Liver (tissue), 7 donors: ENCODE measurements at regions not wholly inside any gene's neighbourhood (a gene's known extent, or its start where the extent isn't known, plus 50 kb on each side); places are given as distances from the start of the nearest gene placed in this dataset.

ENCODE experiments used
- DNase-seq: peaks from one replicate; pipeline ENCODE4 v3.0.0-alpha.2; 2017; ENCODE audit warnings: low spot score
- H3K27ac ChIP-seq, 2 donors: one replicate each; pipeline ENCODE4 v1.7.0; 2013; ENCODE audit warnings: inconsistent platforms in 2 of 2, low read length in 2 of 2, control low read depth in 1 of 2, low read depth in 1 of 2, mild to moderate bottlenecking in 1 of 2
- H3K27me3 ChIP-seq, 4 donors: one replicate each; pipeline versions ENCODE4 v1.6.1 to v1.7.0; 2013; ENCODE audit warnings: low read length in 3 of 4, inconsistent platforms in 1 of 4, mild to moderate bottlenecking in 1 of 4, moderate library complexity in 1 of 4; ENCODE audit not compliant: control insufficient read depth in 4 of 4, insufficient read depth in 4 of 4
- H3K36me3 ChIP-seq, 4 donors: one replicate each; pipeline versions ENCODE4 v1.6.1 to v1.7.0; 2013; ENCODE audit warnings: low read length in 3 of 4, mild to moderate bottlenecking in 3 of 4, low read depth in 1 of 4, moderate library complexity in 1 of 4; ENCODE audit not compliant: control insufficient read depth in 4 of 4, insufficient read depth in 3 of 4
- H3K4me1 ChIP-seq, 4 donors: one replicate each; pipeline versions ENCODE4 v1.6.1 to v1.7.0; 2013; ENCODE audit warnings: low read length in 3 of 4, mild to moderate bottlenecking in 3 of 4, moderate library complexity in 1 of 4; ENCODE audit not compliant: control insufficient read depth in 4 of 4, insufficient read depth in 4 of 4
- H3K4me3 ChIP-seq, 3 donors: one replicate each; pipeline versions ENCODE4 v1.6.1 to v1.7.0; 2013; ENCODE audit warnings: low read length in 3 of 3, control low read depth in 1 of 3, low read depth in 1 of 3, mild to moderate bottlenecking in 1 of 3
- H3K9ac ChIP-seq, 2 donors: one replicate each; pipeline ENCODE4 v1.7.0; 2013; ENCODE audit warnings: low read length in 2 of 2, mild to moderate bottlenecking in 2 of 2, moderate library complexity in 2 of 2, control low read depth in 1 of 2, low read depth in 1 of 2
- H3K9me3 ChIP-seq, 4 donors: one replicate each; pipeline versions ENCODE4 v1.6.1 to v1.7.0; 2013; ENCODE audit warnings: low read length in 3 of 4; ENCODE audit not compliant: control insufficient read depth in 4 of 4
- EGR1 ChIP-seq, 2 donors: IDR thresholded peaks; 2 replicates each; pipeline ENCODE4 v1.6.1; 2016 to 2018; ENCODE audit warnings: antibody characterized with exemption in 2 of 2, low read depth in 2 of 2
- FOXA1 ChIP-seq: IDR thresholded peaks from 2 replicates; pipeline ENCODE4 v1.6.1; 2016; ENCODE audit warnings: antibody characterized with exemption
- GABPA ChIP-seq, 2 donors: IDR thresholded peaks in 1 of 2; conservative IDR thresholded peaks in 1 of 2; 2 replicates each; pipeline ENCODE4 v1.6.1; 2016; ENCODE audit warnings: antibody characterized with exemption in 2 of 2, mild to moderate bottlenecking in 1 of 2, moderate library complexity in 1 of 2
- HNF4A ChIP-seq, 2 donors: conservative IDR thresholded peaks; 2 replicates each; pipeline ENCODE4 v1.6.1; 2016; ENCODE audit warnings: antibody characterized with exemption in 2 of 2, mild to moderate bottlenecking in 2 of 2
- NR2F2 ChIP-seq: IDR thresholded peaks from 2 replicates; pipeline ENCODE4 v1.6.1; 2016; ENCODE audit warnings: antibody characterized with exemption
- RAD21 ChIP-seq, 2 donors: IDR thresholded peaks; 2 replicates each; pipeline ENCODE4 v1.6.1; 2016; ENCODE audit warnings: antibody characterized with exemption in 2 of 2, mild to moderate bottlenecking in 2 of 2
- RXRA ChIP-seq, 2 donors: IDR thresholded peaks; 2 replicates each; pipeline ENCODE4 v1.6.1; 2017 to 2018; ENCODE audit warnings: antibody characterized with exemption in 2 of 2, mild to moderate bottlenecking in 1 of 2
- SP1 ChIP-seq: IDR thresholded peaks from 2 replicates; pipeline ENCODE4 v1.6.1; 2018; ENCODE audit warnings: antibody characterized with exemption, mild to moderate bottlenecking
- YY1 ChIP-seq: IDR thresholded peaks from 2 replicates; pipeline ENCODE4 v1.6.1; 2016; ENCODE audit warnings: antibody characterized with exemption, mild to moderate bottlenecking
- WGBS: extraction: QIAGEN DNeasy Blood & Tissue Kit; methylation state at CpG from one replicate; pipeline ENCODE4 v1.1.7; 2013; 5-methylcytosine and 5-hydroxymethylcytosine counted together
- TF ChIP-seq, protein P1 (sequence below): IDR thresholded peaks from 2 replicates; pipeline ENCODE4 v1.6.1; 2016; ENCODE audit warnings: antibody characterized with exemption
- TF ChIP-seq, protein P2 (sequence below): IDR thresholded peaks from 2 replicates; pipeline ENCODE4 v1.6.1; 2016; ENCODE audit warnings: antibody characterized with exemption
- TF ChIP-seq, protein P3 (sequence below): IDR thresholded peaks from 2 replicates; pipeline ENCODE4 v1.6.1; 2016; ENCODE audit warnings: antibody characterized with exemption, mild to moderate bottlenecking
- TF ChIP-seq, protein P4 (sequence below): IDR thresholded peaks from 2 replicates; pipeline ENCODE4 v1.6.1; 2016; ENCODE audit warnings: antibody characterized with exemption
- donor health status: healthy.
- donor health status: healthy.
- donor health status: healthy.
- donor health status: healthy.

DNA sequence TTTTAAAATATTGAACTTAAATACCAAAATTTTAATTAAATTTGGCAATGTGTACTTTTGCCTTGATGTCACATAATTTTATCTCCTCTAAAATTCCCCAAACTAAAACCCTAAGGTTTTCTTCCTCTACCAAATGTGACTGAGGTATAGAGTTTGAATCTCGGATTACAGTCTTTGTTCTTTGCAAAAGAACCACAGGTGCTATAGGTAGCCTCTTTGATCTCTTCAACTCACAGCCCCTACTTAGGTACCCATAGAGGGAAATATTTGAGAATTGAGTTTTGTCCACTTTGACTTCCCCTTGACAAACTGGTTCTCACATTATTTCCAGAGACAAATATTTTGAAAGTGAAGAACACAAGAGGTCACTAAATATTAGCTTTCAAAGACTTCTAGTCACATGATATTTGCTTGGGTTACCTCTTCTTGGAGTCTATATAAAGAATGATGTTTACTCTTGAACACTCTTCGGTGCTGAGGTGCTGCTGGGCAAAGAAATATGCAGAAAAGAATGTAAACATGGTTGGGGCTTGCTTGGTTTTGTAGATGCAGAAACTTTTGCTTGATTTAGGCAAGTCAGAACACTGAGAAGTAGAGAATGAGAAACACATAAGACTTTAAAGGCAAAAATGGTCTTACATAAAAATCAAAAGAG lies 120.8 kb upstream of the MCTP2 start:
- Histone ChIP-seq H3K36me3 (no peaks in the 10 kb centered on the region), H3K4me1 (no peaks in the 10 kb centered on the region), H3K27me3 (peaks cover 0 to 6% (median 0%) of the 10 kb centered on the region in 4 donors), H3K27ac (no peak overlapping the region), H3K4me3 (no peak overlapping the region), H3K9me3 (no peaks in the 10 kb centered on the region), H3K9ac (no peak overlapping the region)
- no peak for DNase-seq
- WGBS, result 26% methylated on average over 2 of the region's 2 CpGs
- TF ChIP-seq YY1, result no peak
- TF ChIP-seq, protein P1, sequence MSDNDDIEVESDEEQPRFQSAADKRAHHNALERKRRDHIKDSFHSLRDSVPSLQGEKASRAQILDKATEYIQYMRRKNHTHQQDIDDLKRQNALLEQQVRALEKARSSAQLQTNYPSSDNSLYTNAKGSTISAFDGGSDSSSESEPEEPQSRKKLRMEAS, result no peak
- TF ChIP-seq RXRA (IDR thresholded peaks at IDR 0.05), result no peak
- no peak for TF ChIP-seq FOXA1
- TF ChIP-seq GABPA (IDR thresholded peaks at IDR 0.05 in 1 of 2, conservative IDR thresholded peaks at IDR 0.05 in 1 of 2), result no peak
- TF ChIP-seq, protein P2, sequence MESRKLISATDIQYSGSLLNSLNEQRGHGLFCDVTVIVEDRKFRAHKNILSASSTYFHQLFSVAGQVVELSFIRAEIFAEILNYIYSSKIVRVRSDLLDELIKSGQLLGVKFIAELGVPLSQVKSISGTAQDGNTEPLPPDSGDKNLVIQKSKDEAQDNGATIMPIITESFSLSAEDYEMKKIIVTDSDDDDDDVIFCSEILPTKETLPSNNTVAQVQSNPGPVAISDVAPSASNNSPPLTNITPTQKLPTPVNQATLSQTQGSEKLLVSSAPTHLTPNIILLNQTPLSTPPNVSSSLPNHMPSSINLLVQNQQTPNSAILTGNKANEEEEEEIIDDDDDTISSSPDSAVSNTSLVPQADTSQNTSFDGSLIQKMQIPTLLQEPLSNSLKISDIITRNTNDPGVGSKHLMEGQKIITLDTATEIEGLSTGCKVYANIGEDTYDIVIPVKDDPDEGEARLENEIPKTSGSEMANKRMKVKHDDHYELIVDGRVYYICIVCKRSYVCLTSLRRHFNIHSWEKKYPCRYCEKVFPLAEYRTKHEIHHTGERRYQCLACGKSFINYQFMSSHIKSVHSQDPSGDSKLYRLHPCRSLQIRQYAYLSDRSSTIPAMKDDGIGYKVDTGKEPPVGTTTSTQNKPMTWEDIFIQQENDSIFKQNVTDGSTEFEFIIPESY, result no peak
- TF ChIP-seq, protein P3, sequence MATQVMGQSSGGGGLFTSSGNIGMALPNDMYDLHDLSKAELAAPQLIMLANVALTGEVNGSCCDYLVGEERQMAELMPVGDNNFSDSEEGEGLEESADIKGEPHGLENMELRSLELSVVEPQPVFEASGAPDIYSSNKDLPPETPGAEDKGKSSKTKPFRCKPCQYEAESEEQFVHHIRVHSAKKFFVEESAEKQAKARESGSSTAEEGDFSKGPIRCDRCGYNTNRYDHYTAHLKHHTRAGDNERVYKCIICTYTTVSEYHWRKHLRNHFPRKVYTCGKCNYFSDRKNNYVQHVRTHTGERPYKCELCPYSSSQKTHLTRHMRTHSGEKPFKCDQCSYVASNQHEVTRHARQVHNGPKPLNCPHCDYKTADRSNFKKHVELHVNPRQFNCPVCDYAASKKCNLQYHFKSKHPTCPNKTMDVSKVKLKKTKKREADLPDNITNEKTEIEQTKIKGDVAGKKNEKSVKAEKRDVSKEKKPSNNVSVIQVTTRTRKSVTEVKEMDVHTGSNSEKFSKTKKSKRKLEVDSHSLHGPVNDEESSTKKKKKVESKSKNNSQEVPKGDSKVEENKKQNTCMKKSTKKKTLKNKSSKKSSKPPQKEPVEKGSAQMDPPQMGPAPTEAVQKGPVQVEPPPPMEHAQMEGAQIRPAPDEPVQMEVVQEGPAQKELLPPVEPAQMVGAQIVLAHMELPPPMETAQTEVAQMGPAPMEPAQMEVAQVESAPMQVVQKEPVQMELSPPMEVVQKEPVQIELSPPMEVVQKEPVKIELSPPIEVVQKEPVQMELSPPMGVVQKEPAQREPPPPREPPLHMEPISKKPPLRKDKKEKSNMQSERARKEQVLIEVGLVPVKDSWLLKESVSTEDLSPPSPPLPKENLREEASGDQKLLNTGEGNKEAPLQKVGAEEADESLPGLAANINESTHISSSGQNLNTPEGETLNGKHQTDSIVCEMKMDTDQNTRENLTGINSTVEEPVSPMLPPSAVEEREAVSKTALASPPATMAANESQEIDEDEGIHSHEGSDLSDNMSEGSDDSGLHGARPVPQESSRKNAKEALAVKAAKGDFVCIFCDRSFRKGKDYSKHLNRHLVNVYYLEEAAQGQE, result no peak
- TF ChIP-seq RAD21 (IDR thresholded peaks at IDR 0.05), result no peak
- TF ChIP-seq NR2F2, result no peak
- no peak for TF ChIP-seq HNF4A (conservative IDR thresholded peaks at IDR 0.05)
- TF ChIP-seq SP1, result no peak
- no peak for TF ChIP-seq EGR1 (IDR thresholded peaks at IDR 0.05; ENCODE audit: low read depth in 2 of 2)

DNA sequence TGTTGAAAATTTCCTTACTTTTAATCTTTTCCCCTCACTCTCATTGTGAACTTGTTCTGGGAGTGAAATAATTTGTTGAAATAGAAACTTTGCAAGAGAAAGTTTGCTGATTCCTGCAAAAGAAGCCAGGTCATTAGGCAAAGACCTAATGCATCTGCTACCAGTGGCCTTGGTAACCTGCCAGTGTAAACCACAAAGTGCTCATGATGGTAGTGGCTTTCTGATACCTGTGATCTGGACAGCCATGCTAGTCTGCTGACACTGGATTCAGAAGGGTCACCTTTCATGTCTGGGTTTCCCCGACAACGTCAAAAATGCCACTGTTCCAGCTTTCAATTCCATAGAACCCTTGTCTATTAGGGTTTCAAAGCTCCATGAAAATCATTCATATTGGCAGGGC lies 123.7 kb upstream of the MCTP2 start:
- Histone ChIP-seq H3K27me3 (peaks cover 0 to 6% (median 0%) of the 10 kb centered on the region in 4 donors), H3K4me3 (no peak overlapping the region), H3K4me1 (no peaks in the 10 kb centered on the region), H3K9ac (no peak overlapping the region), H3K27ac (no peak overlapping the region), H3K9me3 (no peaks in the 10 kb centered on the region), H3K36me3 (no peaks in the 10 kb centered on the region)
- TF ChIP-seq RAD21 (IDR thresholded peaks at IDR 0.05) (no peak), EGR1 (IDR thresholded peaks at IDR 0.05; ENCODE audit: low read depth in 2 of 2) (no peak), NR2F2 (no peak), YY1 (no peak)
- TF ChIP-seq, protein P2, result no peak
- TF ChIP-seq, protein P4, sequence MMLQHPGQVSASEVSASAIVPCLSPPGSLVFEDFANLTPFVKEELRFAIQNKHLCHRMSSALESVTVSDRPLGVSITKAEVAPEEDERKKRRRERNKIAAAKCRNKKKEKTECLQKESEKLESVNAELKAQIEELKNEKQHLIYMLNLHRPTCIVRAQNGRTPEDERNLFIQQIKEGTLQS, result no peak
- DNase-seq, result no peak
- 86% methylated on average over 2 of the region's 2 CpGs for WGBS
